ENCODE measurements at regions not wholly inside any gene's neighbourhood (a gene's known extent, or its start where the extent isn't known, plus 50 kb on each side); places are given as distances from the start of the nearest gene placed in this dataset.

GRCh38 chr14:95420060-95420459, 96.4 kb downstream of the SYNE3 start:
- Histone ChIP-seq H3K4me2 (ENCODE audit: low read depth, low read length) (no peak overlapping the region), H3K9ac (ENCODE audit: insufficient read depth, low read depth, low read length) (no peak overlapping the region), H3K79me2 (ENCODE audit: insufficient read depth, low read length) (no peaks in the 10 kb centered on the region), H3K4me1 (ENCODE audit: insufficient read depth, low read length) (no peaks in the 10 kb centered on the region), H3K9me3 (ENCODE audit: low read length) (no peaks in the 10 kb centered on the region), H3K4me3 (replicated peaks in 1 of 3; ENCODE audit: insufficient read depth in 1 of 3, low read depth in 2 of 3, low read length in 3 of 3) (no peak overlapping the region), H2AFZ (ENCODE audit: low read length) (no peak overlapping the region), H3K36me3 (replicated peaks in 1 of 2; ENCODE audit: control insufficient read depth in 1 of 2, insufficient read depth in 2 of 2, low read length in 2 of 2) (peaks cover 2 to 30% of the 10 kb centered on the region in 2 experiments; a peak in 4 of 5 replicates), H4K20me1 (ENCODE audit: insufficient read depth, low read length) (no peaks in the 10 kb centered on the region), H3K27me3 (ENCODE audit: control insufficient read depth in 1 of 2, insufficient read depth in 2 of 2, low read length in 2 of 2) (no peaks in the 10 kb centered on the region), H3K27ac (ENCODE audit: extremely low read length, insufficient read depth, low read length) (no peak overlapping the region)
- intact Hi-C loops (cut with micrococcal nuclease; ENCODE audit: unreplicated experiment), result no loop called here
- DNase-seq (ENCODE audit: low spot score) (no peak), ATAC-seq (no peak), FAIRE-seq (no peak)
- in situ Hi-C loops (cut with HindIII; ENCODE audit: extremely low pct_ligation_motif_present, low pct_unique_long_range_greater_than_20kb), result no loop called here
- BruUV-seq (replicated peaks), result no TSS peak
- CTCF ChIA-PET (ENCODE audit: low intra/inter-chr PET ratio, low total read pairs), result no interaction called here
- POLR2A ChIA-PET, result no interaction called here
- no peak for TF ChIP-seq FOXK1 (CRISPR knock-in tag; IDR thresholded peaks at IDR 0.05; ENCODE audit: borderline replicate concordance, low read depth)
- no peak for TF ChIP-seq ZSCAN25 (CRISPR knock-in tag; IDR thresholded peaks at IDR 0.05)
- no peak for TF ChIP-seq FOXC1 (CRISPR knock-in tag; IDR thresholded peaks at IDR 0.05; ENCODE audit: borderline replicate concordance)
- no peak for TF ChIP-seq ZSCAN12 (CRISPR knock-in tag; IDR thresholded peaks at IDR 0.05)
- TF ChIP-seq NCOA2 (CRISPR knock-in tag; IDR thresholded peaks at IDR 0.05), result no peak
- TF ChIP-seq FUBP1 (CRISPR knock-in tag; IDR thresholded peaks at IDR 0.05; ENCODE audit: borderline replicate concordance), result no peak
- TF ChIP-seq ZNF24 (IDR thresholded peaks at IDR 0.05), result no peak
- 94% methylated on average over 3 of the region's 3 CpGs for WGBS (ENCODE audit: low lambda C conversion rate)

- 95% methylated on average over 4 of the region's 4 CpGs for WGBS (ENCODE audit: low lambda C conversion rate)
These were observed 96.9 kb downstream of the SYNE3 start for GRCh38 chr14:95419569-95419968.

More at GRCh38 chr14:95419569-95419968, 96.9 kb downstream of the SYNE3 start:
- Histone ChIP-seq H3K4me1 (ENCODE audit: insufficient read depth, low read length) (no peaks in the 10 kb centered on the region), H3K9me3 (ENCODE audit: low read length) (no peaks in the 10 kb centered on the region), H3K4me2 (ENCODE audit: low read depth, low read length) (no peak overlapping the region), H4K20me1 (ENCODE audit: insufficient read depth, low read length) (no peaks in the 10 kb centered on the region), H2AFZ (ENCODE audit: low read length) (no peak overlapping the region), H3K27ac (ENCODE audit: extremely low read length, insufficient read depth, low read length) (no peak overlapping the region), H3K36me3 (replicated peaks in 1 of 2; ENCODE audit: control insufficient read depth in 1 of 2, insufficient read depth in 2 of 2, low read length in 2 of 2) (peaks cover 2 to 30% of the 10 kb centered on the region in 2 experiments; a peak in 4 of 5 replicates), H3K79me2 (ENCODE audit: insufficient read depth, low read length) (no peaks in the 10 kb centered on the region), H3K9ac (ENCODE audit: insufficient read depth, low read depth, low read length) (no peak overlapping the region), H3K4me3 (replicated peaks in 1 of 3; ENCODE audit: insufficient read depth in 1 of 3, low read depth in 2 of 3, low read length in 3 of 3) (no peak overlapping the region), H3K27me3 (ENCODE audit: control insufficient read depth in 1 of 2, insufficient read depth in 2 of 2, low read length in 2 of 2) (no peaks in the 10 kb centered on the region)
- no peak for DNase-seq (ENCODE audit: low spot score)
- FAIRE-seq, result no peak
- POLR2A ChIA-PET, result no interaction called here
- ATAC-seq, result no peak
- CTCF ChIA-PET (ENCODE audit: low intra/inter-chr PET ratio, low total read pairs), result no interaction called here
- TF ChIP-seq CREB1 (IDR thresholded peaks at IDR 0.05), result peak; percentile 79
- no peak for TF ChIP-seq CREB1 (CRISPR knock-in tag; IDR thresholded peaks at IDR 0.05)
- no peak for TF ChIP-seq CREB3 (CRISPR knock-in tag; IDR thresholded peaks at IDR 0.05)
- intact Hi-C loops (cut with micrococcal nuclease; ENCODE audit: unreplicated experiment), result no loop called here
- BruUV-seq (replicated peaks), result no TSS peak
- in situ Hi-C loops (cut with HindIII; ENCODE audit: extremely low pct_ligation_motif_present, low pct_unique_long_range_greater_than_20kb), result no loop called here

All from HepG2 (cell line).